ENCODE measurements at regions not wholly inside any gene's neighbourhood (a gene's known extent, or its start where the extent isn't known, plus 50 kb on each side); places are given as distances from the start of the nearest gene placed in this dataset.

DNA sequence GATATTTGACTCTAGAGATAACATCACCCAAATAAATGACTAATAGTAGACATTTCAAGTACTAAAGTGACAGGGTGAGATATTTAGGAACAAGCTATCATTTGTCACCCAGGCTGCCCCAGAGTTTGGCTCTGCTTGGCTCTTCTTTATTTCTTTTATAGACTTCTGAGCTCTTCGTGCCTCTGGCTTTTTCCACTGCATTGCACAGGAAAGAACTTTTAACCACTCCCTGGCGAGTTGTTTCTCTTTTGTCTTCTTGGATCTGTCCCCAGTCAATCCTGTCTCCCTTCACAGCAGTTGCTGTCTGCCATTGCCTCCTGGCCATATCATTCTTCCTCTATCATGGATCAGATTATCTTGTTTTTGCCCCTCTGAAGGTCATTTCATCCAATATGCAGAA lies 339.2 kb upstream of the DCBLD2 start:
- H3K4me3 ChIP-seq, result no peak overlapping the region
- H3K27ac ChIP-seq, result no peak overlapping the region
- H3K4me1 ChIP-seq, result no peaks in the 10 kb centered on the region
- no peaks in the 10 kb centered on the region for H3K9me3 ChIP-seq
- intact Hi-C loops (cut with DNase I), result no loop called here
- ATAC-seq, result no peak
- no peaks in the 10 kb centered on the region for H3K27me3 ChIP-seq (ENCODE audit: low read depth)
- no peak for DNase-seq
- TF ChIP-seq, protein P1, sequence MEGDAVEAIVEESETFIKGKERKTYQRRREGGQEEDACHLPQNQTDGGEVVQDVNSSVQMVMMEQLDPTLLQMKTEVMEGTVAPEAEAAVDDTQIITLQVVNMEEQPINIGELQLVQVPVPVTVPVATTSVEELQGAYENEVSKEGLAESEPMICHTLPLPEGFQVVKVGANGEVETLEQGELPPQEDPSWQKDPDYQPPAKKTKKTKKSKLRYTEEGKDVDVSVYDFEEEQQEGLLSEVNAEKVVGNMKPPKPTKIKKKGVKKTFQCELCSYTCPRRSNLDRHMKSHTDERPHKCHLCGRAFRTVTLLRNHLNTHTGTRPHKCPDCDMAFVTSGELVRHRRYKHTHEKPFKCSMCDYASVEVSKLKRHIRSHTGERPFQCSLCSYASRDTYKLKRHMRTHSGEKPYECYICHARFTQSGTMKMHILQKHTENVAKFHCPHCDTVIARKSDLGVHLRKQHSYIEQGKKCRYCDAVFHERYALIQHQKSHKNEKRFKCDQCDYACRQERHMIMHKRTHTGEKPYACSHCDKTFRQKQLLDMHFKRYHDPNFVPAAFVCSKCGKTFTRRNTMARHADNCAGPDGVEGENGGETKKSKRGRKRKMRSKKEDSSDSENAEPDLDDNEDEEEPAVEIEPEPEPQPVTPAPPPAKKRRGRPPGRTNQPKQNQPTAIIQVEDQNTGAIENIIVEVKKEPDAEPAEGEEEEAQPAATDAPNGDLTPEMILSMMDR (IDR thresholded peaks at IDR 0.05), result no peak
- H3K36me3 ChIP-seq, result no peaks in the 10 kb centered on the region

DNA sequence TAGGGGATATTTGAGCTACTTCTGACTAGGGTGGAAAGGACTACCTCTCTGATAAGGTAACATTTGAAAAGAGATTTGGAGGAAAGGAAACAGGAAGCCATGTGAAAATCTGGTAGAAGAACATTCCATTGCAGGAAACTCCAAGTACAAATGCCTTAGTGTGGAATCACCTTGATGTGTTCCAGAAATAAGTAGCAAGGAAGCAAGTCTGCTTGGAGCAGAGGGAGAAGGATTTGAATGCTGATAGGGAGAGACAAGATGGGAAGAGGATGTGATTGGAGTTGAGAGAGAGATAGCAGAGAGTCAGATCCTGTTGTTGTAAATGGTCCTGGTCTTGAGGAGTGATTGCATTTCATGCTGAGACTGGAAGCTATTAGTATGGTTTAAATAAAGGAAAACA lies 335.1 kb upstream of the DCBLD2 start:
- no peaks in the 10 kb centered on the region for H3K36me3 ChIP-seq
- no peaks in the 10 kb centered on the region for H3K9me3 ChIP-seq
- H3K27me3 ChIP-seq (ENCODE audit: low read depth), result no peaks in the 10 kb centered on the region
- DNase-seq (no peak), ATAC-seq (no peak)
- no peaks in the 10 kb centered on the region for H3K4me1 ChIP-seq
- intact Hi-C loops (cut with DNase I), result no loop called here
- H3K27ac ChIP-seq, result no peak overlapping the region
- no peak overlapping the region for H3K4me3 ChIP-seq
- TF ChIP-seq, protein P1 (IDR thresholded peaks at IDR 0.05), result no peak

DNA sequence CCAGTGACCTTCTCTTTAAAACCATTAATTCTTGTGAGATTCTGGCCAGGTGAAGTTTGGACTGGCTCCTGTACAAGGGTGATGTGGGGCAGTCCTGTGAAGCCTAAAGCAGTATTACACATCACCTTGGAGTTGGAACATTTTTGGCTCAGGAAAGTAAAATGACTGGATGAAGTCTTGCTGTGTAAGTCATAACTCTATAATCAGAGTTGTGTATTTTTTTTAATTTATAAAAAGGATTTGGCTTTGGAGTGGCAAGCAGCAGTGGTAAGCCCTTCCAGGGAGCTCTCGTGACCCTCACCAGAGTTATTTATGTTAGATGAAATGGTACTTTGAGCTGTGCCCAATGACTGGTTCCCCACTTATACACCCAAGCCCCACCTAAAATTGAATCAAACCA lies 331.2 kb upstream of the DCBLD2 start:
- no peaks in the 10 kb centered on the region for H3K27me3 ChIP-seq (ENCODE audit: low read depth)
- no peaks in the 10 kb centered on the region for H3K4me1 ChIP-seq
- TF ChIP-seq, protein P1 (IDR thresholded peaks at IDR 0.05), result no peak
- H3K27ac ChIP-seq, result no peak overlapping the region
- no peaks in the 10 kb centered on the region for H3K9me3 ChIP-seq
- no peak overlapping the region for H3K4me3 ChIP-seq
- ATAC-seq (no peak), DNase-seq (no peak)
- H3K36me3 ChIP-seq, result no peaks in the 10 kb centered on the region
- intact Hi-C loops (cut with DNase I), result no loop called here

DNA sequence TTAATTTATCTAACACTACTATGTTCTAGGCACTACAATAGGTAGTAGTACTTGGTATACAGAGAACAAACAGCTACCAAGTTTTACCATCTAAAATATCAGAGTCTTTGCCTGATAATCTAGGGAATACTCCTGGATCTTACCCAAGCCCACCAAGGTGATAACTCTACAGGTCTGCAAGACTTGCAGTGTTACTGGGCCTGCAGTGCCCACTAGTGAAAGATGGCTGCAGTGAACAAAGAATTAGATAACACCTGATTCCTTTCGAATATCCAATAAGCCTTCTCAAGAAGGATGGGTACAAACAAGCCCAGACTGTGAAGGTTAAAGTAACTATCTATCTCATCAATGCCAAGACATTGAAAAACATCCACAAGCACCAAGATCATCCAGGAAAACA lies 317.0 kb upstream of the DCBLD2 start:
- no peak for ATAC-seq
- Histone ChIP-seq H3K4me1 (no peaks in the 10 kb centered on the region), H3K4me3 (no peak overlapping the region), H3K27ac (no peak overlapping the region), H3K36me3 (no peaks in the 10 kb centered on the region), H3K9me3 (peaks cover 3% of the 10 kb centered on the region), H3K27me3 (ENCODE audit: low read depth) (no peaks in the 10 kb centered on the region)
- DNase-seq, result no peak
- intact Hi-C loops (cut with DNase I), result no loop called here
- TF ChIP-seq, protein P1 (IDR thresholded peaks at IDR 0.05), result no peak

DNA sequence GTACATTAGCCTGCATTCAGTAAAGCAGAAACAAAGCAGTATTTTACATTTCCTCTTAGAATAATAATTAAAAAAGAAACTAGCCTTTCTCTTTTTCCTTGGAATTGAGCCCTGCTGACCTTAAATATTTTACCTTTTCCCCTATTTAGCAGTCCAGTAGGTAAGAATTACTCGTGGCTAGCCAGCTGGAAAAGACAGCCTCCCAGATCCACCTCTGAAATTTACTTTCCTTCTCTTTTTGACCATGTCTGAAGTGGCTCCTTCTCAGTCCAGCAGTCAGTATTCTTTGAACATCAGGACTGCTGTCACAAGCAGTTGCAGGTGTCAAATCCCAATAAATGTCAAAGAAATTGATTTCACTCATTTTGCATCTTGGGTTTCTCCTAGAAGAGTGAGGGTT lies 311.5 kb upstream of the DCBLD2 start:
- DNase-seq (no peak), ATAC-seq (no peak)
- Histone ChIP-seq H3K27me3 (ENCODE audit: low read depth) (no peaks in the 10 kb centered on the region), H3K9me3 (no peaks in the 10 kb centered on the region), H3K4me3 (no peak overlapping the region), H3K27ac (no peak overlapping the region), H3K4me1 (no peaks in the 10 kb centered on the region), H3K36me3 (no peaks in the 10 kb centered on the region)
- TF ChIP-seq, protein P1 (IDR thresholded peaks at IDR 0.05), result no peak
- intact Hi-C loops (cut with DNase I), result no loop called here

DNA sequence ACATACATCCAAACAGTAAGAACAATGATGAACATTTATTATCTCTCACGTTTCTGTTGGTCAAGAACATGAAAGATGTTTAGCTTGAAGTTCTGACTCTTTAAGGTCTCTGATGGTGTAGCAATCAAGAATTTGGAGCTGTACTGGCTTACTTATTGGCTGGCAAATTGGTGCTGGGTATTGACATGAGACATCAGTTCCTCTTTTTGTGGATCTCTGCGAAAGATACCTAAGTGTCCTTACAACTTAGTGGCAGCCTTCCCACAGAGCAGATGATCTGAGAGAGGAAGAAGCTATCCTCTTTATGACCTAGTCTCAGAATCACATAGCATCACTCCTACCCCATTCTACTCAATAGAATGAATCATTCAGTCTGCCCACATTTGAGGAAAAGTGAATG lies 309.8 kb upstream of the DCBLD2 start:
- Histone ChIP-seq H3K4me3 (no peak overlapping the region), H3K9me3 (no peaks in the 10 kb centered on the region), H3K36me3 (no peaks in the 10 kb centered on the region), H3K27me3 (ENCODE audit: low read depth) (no peaks in the 10 kb centered on the region), H3K27ac (no peak overlapping the region), H3K4me1 (no peaks in the 10 kb centered on the region)
- TF ChIP-seq, protein P1 (IDR thresholded peaks at IDR 0.05), result no peak
- intact Hi-C loops (cut with DNase I), result no loop called here
- DNase-seq (no peak), ATAC-seq (no peak)
